NCI-H226 (cell line): ENCODE measurements at regions not wholly inside any gene's neighbourhood (a gene's known extent, or its start where the extent isn't known, plus 50 kb on each side); places are given as distances from the start of the nearest gene placed in this dataset.

ENCODE experiments used
- DNase-seq: peaks from one replicate; pipeline ENCODE4 v3.0.0-alpha.2; 2015

GRCh38 chr6:56005426-56005825 is 130.0 kb upstream of the BMP5 start:
- DNase-seq: no peak

GRCh38 chr6:56004426-56004825 is 129.0 kb upstream of the BMP5 start:
- no peak for DNase-seq

- DNase-seq: no peak
Observed at GRCh38 chr6:56003616-56004015, 128.2 kb upstream of the BMP5 start.

GRCh38 chr6:56002336-56002735 is 126.9 kb upstream of the BMP5 start:
- no peak for DNase-seq

- DNase-seq: no peak
Observed at GRCh38 chr6:55998576-55998975, 123.2 kb upstream of the BMP5 start.

- DNase-seq: no peak
Observed at GRCh38 chr6:55997223-55997874, 122.0 kb upstream of the BMP5 start.

GRCh38 chr6:55994531-55994930 is 119.1 kb upstream of the BMP5 start:
- DNase-seq: no peak

- no peak for DNase-seq
Observed at GRCh38 chr6:55993418-55993817, 118.0 kb upstream of the BMP5 start.

- no peak for DNase-seq
Observed at GRCh38 chr6:55992546-55992945, 117.2 kb upstream of the BMP5 start.

GRCh38 chr6:55985309-55985708 is 109.9 kb upstream of the BMP5 start:
- DNase-seq: no peak

GRCh38 chr6:55983861-55984260 is 108.5 kb upstream of the BMP5 start:
- no peak for DNase-seq

GRCh38 chr6:55981660-55982059 is 106.3 kb upstream of the BMP5 start:
- DNase-seq: no peak

- no peak for DNase-seq
Observed at GRCh38 chr6:55980627-55981211, 105.3 kb upstream of the BMP5 start.

- DNase-seq: no peak
Observed at GRCh38 chr6:55979526-55979925, 104.1 kb upstream of the BMP5 start.

GRCh38 chr6:55977959-55978665 is 102.7 kb upstream of the BMP5 start:
- no peak for DNase-seq

GRCh38 chr6:55974688-55975087 is 99.3 kb upstream of the BMP5 start:
- no peak for DNase-seq

- DNase-seq: no peak
Observed at GRCh38 chr6:55972091-55972490, 96.7 kb upstream of the BMP5 start.

- DNase-seq: no peak
Observed at GRCh38 chr6:55969526-55969925, 94.1 kb upstream of the BMP5 start.

- DNase-seq: no peak
Observed at GRCh38 chr6:55968926-55969325, 93.5 kb upstream of the BMP5 start.

- DNase-seq: no peak
Observed at GRCh38 chr6:55964136-55964535, 88.7 kb upstream of the BMP5 start.

- DNase-seq: no peak
Observed at GRCh38 chr6:55963301-55963700, 87.9 kb upstream of the BMP5 start.

GRCh38 chr6:55960344-55960743 is 85.0 kb upstream of the BMP5 start:
- DNase-seq: no peak

- DNase-seq: no peak
Observed at GRCh38 chr6:55958790-55959189, 83.4 kb upstream of the BMP5 start.

GRCh38 chr6:55957961-55958422 is 82.6 kb upstream of the BMP5 start:
- DNase-seq: no peak
